HL-60/S4 treated with phorbol 12-myristate 13-acetate at 8.2 ng/mL for 4 days and 3 days (cell line): ENCODE measurements at regions not wholly inside any gene's neighbourhood (a gene's known extent, or its start where the extent isn't known, plus 50 kb on each side); places are given as distances from the start of the nearest gene placed in this dataset.

ENCODE experiments used
- in situ Hi-C: fragments of 300-500 bp; cut with MboI; formaldehyde crosslinking; loops from 2 replicates; pipeline ENCODE4 v1.15.0; 2022; ENCODE audit warnings: low sequenced_read_pairs

DNA sequence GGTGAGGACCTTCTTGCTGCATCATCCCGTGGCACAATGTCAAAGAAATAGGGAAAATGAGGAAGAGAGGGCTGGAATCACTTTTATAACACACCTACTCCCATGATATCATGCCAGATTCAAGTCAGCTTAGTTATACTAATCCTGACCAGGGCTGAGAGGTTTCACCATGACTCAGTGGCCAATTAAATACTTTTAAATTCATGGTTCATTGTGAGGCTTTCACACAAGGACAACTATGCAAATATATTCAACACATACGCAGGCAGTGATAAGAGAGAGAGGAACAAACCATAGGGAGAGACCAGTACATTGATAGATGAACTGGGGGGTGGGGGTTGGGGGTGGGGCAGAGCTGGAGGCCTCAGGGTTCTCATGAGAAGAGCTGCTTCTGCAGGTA, 313.1 kb downstream of the LRFN2 start:
- in situ Hi-C loops: no loop called here

DNA sequence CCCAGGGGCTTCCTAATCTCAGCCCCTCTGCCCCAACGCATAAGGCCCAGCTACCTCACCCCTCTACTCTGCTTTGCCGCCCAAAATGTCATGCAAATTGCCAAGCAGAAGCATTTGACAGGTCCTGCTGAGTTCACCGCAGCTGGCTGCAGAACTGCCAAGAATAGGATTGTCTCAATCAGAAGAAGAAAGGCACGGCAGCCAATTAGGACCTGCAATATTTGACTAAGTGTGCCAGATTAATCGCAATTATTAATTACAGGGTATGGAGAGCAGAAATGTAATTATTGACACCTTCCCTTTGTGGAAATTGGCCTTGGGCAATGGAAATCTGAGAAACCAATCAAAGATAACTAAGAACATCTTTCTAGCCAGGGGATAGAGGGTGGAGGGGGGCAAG, 318.6 kb downstream of the LRFN2 start:
- in situ Hi-C loops: no loop called here

DNA sequence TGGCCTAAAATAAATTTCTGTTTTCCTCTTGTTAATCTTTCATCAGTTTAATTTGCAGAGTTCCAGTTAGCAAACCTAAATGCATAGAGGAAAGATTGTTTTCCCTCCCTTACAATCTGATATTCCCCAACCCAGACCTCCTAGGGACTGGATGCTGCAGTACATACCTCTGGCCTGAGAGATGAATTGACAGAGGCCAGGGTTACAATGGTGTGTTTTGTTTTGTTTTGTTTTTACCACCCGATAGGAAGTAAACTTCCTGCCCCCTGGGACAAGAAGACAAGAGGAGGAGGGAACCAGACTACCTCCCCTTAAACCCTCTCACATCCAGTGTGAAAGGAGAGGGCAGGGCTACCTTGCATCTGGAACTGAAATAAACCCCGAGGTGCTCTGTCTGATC, 319.0 kb downstream of the LRFN2 start:
- in situ Hi-C loops: no loop called here

DNA sequence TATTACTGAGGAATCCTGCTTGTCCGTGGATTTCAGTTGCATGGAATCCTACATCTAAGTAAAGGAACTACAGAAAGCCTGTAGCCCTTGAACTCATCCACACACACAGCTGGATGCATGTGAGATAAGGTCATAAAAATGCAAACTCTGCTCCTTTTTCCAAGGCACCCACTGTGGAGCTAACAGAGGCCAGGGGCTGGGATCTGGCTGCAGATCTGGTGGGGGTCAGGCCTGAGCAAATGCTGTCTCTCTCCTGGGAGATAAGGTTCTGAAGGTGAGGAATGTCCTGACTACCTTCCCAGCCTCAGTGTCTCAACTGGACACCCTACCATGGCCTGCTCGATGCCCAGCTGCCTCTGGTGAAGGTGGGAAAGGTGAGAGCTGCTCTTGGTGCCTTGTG, 321.5 kb downstream of the LRFN2 start:
- in situ Hi-C loops: no loop called here

DNA sequence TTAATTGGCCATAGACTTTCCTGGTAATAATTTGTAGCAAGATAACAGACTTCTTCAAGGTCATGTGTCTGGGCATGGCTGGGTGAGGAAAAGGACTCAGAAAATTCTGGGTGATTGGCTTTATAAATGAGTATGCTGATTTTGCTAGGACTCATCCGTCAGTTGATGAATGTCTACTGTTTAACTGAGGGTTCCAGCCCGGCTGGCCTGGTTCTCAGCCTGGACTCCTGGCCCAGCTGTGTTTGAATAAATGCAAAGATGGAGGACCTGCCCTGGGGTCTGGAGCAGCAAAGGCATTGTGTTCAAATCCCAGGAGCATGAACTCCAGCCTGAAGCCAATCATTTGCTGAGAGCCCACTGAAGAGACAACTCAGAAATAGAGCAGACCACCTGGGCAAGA, 323.2 kb downstream of the LRFN2 start:
- in situ Hi-C loops: no loop called here

DNA sequence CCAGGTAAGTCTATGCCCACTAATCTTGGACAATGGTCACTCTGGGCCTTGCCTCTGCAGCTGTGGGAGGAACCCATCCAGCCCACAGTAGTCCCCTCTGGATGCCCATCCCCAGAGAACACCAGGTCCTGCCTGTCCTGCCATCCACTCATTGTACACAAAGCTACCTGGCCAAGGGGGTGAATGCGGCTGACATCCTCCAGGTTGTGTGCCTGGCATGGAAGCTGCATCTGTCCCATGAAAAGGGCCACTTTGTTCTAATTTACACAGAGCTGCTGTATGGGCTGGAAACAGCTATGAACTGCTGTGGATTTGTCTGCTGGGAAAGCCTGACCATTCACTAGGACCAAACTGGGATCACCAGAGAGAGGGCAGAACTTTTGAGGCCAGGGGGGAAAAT, 324.8 kb downstream of the LRFN2 start:
- in situ Hi-C loops: no loop called here

DNA sequence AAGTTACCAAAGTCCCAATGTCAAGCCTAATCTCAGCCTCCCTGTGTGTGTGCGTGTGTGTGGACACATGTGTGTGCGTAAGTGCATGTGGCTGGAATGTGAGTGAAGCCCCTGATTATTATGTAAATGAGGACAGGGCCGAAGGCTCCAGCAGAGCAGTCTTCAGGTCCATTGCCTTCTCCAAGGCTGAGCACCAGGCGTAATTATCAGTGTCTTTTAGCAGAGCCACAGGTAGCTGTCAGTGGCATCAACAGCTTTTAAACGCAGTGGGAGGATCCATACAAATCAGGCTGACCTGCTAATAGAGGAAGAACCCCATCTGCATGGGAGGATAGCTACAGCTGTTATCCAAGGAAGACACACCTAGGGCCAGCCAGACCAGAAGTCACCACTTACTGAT, 324.3 kb upstream of the MOCS1 start:
- in situ Hi-C loops: no loop called here

DNA sequence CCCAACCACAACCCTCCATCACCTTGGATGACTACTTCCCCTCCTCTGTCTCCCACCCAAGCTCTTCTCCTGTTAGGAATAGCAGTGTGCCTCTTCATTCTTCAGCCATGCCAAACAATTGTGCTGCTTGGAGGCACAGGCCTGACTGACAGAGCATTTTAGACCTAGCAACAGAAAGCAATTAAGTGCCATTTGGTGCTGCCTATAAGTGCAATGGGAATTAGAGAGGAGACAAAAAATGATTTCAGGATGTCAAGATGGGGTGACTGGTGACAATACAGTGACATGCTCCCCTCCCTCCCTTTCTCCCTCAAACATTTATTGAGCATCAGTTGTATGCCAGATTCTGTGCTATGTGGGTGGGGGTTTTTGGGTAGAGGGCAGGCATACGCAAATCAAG, 322.6 kb upstream of the MOCS1 start:
- in situ Hi-C loops: no loop called here

DNA sequence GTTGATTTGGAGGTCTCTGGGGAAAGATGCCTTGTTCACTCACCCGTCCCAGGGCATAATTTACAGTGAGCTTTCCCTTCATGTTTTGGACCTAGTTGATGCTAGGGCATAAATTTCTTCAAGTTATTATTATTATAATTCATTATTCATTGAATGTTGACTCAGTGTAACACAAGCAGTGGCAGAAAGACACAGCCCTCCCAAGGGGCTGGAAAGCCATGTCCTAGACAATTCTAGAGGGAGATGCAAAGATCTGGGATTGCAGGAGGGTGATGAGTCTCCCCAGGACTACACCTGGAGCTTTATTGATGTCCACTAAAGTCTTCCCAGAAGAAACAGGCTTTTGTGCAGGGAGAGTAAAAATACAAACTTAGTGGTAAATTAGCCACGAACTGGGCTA, 322.0 kb upstream of the MOCS1 start:
- in situ Hi-C loops: no loop called here

DNA sequence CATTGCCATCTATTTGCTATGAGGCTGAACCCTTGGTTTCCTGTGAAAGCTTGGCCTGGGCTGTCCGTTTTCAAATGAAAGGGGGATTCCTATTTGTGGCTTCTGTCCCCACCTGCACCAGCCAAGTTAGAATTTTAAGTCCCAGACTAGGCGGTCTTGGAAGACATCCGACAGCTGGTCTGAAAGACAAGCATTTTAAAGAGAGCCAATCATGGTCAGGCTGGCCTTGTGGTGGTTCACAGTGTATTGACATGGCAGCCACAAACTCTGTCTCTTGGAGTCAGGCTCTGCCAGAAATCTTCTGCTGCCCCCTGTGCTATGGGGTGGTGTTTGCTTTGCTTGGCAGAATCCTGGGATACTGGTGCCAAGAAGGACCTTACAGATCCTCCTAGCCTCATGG, 319.2 kb upstream of the MOCS1 start:
- in situ Hi-C loops: no loop called here

DNA sequence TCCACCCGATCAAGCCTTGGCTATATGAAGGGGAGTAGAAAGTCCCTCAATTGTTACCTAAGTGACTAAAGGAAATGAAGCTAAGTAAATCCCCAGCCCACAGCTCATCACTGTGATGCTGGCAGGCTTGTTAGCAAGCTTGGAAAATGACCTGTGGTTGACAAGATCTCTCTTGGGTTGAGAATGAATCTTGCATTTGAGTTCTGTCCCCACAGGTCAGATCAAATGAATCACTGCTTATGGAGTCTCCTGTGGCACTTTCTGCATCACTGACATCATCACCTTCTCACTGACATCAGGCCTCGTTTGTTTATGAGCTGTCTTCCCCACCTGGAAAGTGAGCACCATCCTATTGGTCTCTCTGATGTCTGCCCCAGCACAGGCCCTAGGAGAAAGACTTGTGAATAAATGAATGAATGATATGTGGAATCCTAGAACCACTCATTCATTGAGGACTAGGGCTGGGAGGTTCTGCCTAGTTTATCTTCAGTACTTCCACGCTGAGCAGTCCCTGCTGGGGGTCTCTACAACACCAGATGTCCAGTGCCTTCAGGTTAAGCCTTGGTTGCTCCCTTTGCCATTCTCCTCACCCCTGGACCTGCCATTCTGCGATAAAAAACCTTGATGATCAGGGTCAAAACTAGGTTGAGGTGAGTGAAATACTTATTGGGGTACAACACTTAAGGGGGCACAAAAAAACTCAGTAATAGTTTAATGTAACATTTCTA, 318.4 kb upstream of the MOCS1 start:
- in situ Hi-C loops: no loop called here

DNA sequence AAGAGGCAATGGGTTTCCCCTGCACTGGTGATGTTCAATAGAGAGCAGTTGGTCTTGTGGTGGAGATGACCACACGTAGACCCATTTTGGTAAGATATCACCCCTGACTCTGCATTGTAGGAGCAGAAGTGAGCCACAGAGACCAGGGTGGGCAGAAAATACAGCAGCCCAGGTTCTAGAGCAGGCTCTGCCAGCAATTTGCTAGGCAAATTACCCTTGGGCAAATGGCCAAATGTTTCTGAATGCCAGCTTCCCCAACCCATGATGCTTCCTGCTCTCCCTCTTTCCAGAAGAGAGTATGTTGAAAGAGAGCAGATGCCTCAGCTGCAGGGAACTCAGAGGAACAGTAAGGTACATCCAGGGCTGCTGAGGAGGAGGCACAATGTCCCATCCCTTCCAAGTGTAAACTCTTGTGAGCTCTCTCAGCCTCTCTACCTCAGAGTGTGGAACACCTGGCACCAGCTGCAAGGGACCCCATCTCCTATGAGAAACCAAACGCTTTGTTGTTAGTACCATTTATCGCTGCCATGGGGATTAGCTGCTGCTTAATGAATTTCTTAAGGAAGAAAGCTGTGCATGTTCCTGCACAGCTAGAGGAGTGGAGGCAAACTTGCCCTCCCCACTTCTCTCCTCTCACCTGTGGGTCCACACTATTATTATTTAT, 317.5 kb upstream of the MOCS1 start:
- in situ Hi-C loops: no loop called here

DNA sequence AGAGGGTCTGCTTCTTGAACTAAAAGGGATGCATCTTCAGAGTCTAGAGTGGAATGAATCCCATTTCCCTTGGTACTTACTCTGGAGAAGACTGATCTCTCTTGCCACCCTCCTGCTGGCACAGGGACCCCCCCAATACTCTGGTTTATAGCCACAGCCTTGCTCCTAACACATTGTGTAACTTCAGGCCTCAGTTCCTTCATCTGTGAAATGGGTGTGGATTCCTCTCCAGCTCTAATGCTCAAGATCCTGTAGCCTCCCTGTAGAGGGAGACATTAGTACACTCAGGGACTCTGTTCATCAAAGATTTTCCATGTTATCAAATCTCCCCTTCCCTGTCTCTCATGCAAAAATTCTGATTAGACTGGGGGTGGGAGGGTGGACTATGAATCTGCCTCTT, 315.7 kb upstream of the MOCS1 start:
- in situ Hi-C loops: no loop called here

DNA sequence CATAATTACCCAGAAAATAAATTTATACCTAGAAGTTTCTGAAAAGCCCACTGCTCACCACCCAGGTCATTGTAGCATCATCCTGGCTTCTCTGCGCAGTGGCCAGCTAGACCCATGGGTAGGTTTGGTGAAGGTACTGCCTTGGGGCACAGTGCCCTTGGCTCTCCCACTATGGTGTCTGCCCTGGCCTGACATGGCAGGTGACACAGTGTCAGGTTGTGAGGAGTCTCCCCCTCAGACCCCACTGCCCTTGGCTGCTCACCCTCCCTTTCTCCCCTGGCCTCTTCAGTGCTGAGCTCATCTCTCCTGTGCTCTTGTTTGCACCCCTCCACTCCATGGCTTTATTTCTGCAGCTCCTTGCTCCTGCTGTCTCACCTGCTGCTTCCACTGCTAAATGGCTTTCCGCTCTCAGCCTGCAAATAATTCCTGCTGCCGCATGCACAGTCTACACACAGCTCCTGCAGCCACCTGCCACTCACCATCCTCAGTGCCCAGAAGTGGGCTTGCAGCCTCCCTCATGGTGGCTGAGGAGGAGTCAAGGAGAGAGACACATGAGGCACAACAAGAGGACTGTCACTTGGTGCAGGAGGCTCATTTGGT, 313.4 kb upstream of the MOCS1 start:
- in situ Hi-C loops: no loop called here

DNA sequence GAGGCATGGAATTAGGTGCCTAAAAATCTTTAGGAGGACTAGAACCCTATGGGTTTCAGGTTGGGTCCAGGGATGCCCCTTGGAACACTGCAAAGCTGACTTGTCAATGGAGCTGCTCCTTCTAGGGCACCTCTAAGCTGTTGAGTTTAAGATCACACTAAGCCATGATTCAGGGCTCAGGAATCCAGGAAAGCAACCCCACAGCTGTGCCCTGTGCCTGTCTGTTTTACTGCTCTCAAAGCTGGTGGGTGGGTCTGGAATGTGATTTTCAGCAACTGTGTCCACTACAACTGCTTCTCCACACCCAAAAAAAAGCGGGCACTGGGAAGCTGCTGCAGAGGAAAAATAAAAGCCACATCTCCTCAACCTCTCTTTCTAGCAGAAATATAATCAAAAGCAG, 310.4 kb upstream of the MOCS1 start:
- in situ Hi-C loops: no loop called here

DNA sequence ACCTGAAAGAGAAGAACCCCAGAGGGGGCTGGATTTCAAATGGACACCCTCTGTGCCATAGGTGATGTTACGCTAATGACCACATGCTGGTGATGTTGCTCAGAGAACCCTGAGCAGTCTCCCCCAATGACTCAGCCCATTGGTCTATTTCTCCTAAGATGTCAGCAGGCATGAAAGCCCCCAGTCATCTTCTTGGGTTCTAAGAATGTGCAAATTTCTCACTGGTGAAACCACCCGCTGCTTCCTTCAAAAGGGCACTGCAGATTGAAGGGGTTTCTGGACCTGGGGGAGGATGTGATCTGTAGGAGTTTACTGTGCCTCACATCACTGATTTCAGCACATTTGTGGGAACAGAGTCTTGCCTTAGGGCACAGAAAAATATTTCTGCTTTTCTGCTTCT, 298.4 kb upstream of the MOCS1 start:
- in situ Hi-C loops: no loop called here

DNA sequence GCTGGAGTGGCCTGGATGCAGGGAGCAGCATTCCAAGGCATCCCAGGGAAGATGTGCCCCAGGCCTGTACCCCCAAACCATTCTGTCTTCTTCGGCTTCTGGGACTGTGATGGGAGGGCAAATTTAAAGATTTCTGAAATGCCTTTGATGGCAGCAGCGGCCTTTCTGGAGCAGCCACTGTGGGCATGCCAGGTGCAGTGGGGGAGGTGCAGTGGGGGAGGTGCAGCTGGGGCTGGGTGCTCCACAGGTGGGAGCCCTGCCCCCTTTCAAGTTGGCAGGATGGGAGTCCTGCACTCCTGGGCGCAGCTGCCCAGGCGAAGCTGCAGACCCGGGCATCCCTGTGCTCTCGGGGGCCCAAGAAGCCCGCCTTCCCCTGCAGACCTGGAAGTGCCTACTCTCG, 293.5 kb upstream of the MOCS1 start:
- in situ Hi-C loops: no loop called here

DNA sequence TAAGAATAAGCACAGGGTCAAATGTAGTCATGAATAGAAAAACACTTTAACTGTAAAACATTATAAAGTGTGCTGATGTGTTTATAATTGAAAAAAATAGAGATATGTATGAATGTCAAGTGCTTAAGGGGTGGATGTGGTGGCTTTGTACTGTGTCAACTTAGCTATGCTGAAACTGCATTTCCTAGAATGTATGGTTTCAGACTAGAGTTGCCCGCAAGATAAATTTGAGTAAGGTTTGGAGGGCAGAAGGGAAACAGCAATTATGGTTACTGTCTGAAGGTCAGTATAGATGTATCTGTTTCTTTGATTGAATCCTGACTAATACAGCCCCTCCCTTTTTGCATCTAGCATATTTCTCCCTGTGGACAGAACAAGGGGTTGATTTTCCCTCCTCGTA, 288.1 kb upstream of the MOCS1 start:
- in situ Hi-C loops: no loop called here

DNA sequence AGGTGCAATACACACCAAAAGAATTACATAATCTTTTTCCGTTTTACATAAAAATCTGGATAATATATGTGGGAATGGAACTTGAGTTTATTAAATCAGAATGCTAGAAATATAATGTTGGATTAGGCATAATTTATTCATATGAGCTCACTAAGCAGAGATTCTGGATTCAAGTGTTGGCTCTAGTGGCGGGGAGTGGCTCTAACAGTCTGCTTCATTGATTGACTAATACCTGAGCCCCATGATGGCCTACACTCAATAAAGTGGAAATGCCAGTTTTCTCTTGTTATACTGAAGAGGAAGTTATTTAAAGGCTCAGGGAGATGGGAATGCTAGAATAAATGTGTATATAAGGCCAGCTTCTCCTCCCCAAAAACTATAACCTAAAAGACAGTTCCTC, 285.5 kb upstream of the MOCS1 start:
- in situ Hi-C loops: no loop called here

DNA sequence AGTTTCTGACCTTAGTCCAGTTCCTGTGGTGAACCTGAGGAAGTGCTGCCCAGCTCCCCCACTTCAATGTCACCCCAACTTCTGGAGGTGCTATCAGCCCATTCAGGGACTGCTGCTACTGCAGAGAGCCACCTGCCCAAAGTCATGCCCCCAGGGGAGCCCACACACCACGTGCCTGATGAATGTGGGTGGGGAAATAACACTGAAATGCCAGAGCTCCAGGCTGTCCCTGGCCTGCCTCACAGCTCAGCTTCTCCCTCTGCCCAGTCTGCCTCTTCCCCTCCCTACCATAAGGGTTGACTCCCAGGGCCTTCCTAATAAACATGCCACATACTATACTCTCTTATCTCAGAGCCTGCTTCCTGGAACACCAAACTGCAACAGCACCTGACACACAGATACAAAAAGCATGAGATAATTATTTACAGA, 276.4 kb upstream of the MOCS1 start:
- in situ Hi-C loops: no loop called here

DNA sequence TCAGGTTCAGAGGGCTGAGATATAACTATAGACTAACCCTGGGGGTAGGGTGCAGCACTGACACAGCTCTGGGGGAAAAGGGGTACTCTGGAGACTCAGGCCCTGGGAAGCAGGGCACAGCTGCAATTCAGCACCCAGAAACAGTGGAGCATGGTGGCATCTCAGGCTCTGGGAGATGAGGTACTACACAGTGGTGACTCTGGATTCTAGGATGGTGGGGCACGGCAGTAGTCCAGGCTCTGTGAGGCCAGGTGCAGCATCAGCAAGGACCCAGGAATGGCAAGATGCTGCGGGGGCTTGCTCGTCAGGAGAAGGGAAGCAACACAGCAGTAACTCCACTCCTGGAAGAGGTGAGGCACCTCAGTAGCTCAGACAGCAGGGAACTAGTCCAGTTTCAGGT, 271.5 kb upstream of the MOCS1 start:
- in situ Hi-C loops: no loop called here

DNA sequence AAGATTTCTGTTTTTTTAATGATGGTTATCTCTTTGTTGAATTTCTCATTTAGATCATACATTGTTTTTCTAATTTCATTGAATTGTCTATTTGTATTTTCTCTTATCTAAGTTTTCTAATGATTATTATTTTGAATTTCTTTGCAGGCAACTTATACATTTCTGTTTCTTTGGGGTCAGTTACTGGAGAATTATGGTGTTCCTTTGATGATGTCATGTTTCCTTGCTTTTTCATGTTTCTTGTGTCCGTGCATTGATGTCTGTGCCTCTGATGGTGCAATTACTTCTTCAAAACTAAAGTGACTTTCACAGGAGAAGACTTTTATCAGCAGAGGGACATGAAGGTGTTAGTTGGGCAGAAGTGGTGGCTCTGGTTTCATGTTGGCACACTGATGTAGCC, 270.7 kb upstream of the MOCS1 start:
- in situ Hi-C loops: no loop called here

DNA sequence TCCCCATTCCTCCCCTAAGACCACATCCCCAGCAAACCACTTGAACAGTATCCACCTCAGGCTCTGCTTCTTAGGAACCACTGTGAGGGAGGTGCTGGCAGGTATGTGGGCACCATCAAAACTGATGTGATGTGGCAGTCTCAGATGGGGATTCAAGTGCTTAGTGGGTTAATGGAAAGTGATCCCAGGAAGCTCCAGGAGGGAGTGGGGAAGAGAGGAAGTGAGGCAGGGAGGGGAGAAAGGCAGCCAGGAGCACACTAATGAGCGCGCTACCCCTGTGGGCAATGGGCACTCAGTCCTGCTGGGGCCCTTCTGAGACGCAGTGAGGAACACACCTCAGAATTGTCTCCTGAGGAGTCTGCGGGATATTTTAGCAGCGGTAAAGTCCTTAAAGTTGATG, 263.1 kb upstream of the MOCS1 start:
- in situ Hi-C loops: no loop called here
